ENCODE measurements at regions not wholly inside any gene's neighbourhood (a gene's known extent, or its start where the extent isn't known, plus 50 kb on each side); places are given as distances from the start of the nearest gene placed in this dataset.

GRCh38 chr5:116830079-116830478 is 255.5 kb upstream of the SEMA6A start:
- TF ChIP-seq, protein P1, sequence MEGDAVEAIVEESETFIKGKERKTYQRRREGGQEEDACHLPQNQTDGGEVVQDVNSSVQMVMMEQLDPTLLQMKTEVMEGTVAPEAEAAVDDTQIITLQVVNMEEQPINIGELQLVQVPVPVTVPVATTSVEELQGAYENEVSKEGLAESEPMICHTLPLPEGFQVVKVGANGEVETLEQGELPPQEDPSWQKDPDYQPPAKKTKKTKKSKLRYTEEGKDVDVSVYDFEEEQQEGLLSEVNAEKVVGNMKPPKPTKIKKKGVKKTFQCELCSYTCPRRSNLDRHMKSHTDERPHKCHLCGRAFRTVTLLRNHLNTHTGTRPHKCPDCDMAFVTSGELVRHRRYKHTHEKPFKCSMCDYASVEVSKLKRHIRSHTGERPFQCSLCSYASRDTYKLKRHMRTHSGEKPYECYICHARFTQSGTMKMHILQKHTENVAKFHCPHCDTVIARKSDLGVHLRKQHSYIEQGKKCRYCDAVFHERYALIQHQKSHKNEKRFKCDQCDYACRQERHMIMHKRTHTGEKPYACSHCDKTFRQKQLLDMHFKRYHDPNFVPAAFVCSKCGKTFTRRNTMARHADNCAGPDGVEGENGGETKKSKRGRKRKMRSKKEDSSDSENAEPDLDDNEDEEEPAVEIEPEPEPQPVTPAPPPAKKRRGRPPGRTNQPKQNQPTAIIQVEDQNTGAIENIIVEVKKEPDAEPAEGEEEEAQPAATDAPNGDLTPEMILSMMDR (conservative IDR thresholded peaks at IDR 0.05), result no peak
- peak overlapping the region in 1 of 3 experiments; percentile 71; a peak in 2 of 7 replicates for H3K27ac Mint-ChIP-seq

More at GRCh38 chr5:116830079-116830478, 255.5 kb upstream of the SEMA6A start:
- Histone ChIP-seq H4K8ac (replicated peaks; ENCODE audit: insufficient read length, low read depth, low read length) (no peak overlapping the region), H2BK120ac (ENCODE audit: low read depth, low read length, poor library complexity, severe bottlenecking) (no peak overlapping the region), H3T11ph (ENCODE audit: low read length) (no peak overlapping the region), H3K23me2 (ENCODE audit: insufficient read length, low read depth, low read length, poor library complexity, severe bottlenecking) (no peaks in the 10 kb centered on the region), H2BK20ac (ENCODE audit: low read depth, low read length, poor library complexity, severe bottlenecking) (no peak overlapping the region), H2AFZ (ENCODE audit: low read length) (no peak overlapping the region), H4K20me1 (ENCODE audit: control insufficient read depth, insufficient read depth, insufficient read length) (no peaks in the 10 kb centered on the region), H3K79me1 (ENCODE audit: insufficient read depth, low read depth, low read length, poor library complexity, severe bottlenecking) (no peaks in the 10 kb centered on the region), H3K14ac (ENCODE audit: insufficient read depth, low read length) (no peak overlapping the region), H2BK15ac (ENCODE audit: low read depth, low read length) (no peak overlapping the region), H3K4ac (ENCODE audit: low read depth, low read length) (no peak overlapping the region), H2BK5ac (ENCODE audit: insufficient read length, low read length) (no peak overlapping the region), H4K91ac (ENCODE audit: insufficient read length, low read depth, low read length) (no peak overlapping the region), H3K4me1 (ENCODE audit: insufficient read depth, low read length) (peaks cover 2% of the 10 kb centered on the region; the same call in 1 of the 2 replicates), H3K27me3 (ENCODE audit: insufficient read depth, low read length) (no peaks in the 10 kb centered on the region), H3K56ac (ENCODE audit: insufficient read length, low read depth, low read length) (no peak overlapping the region), H3K23ac (ENCODE audit: insufficient read length, low read depth, low read length) (no peak overlapping the region), H3K9me3 (ENCODE audit: control insufficient read depth, low read depth, low read length) (no peaks in the 10 kb centered on the region), H3K18ac (ENCODE audit: insufficient read length, low read depth, low read length) (no peak overlapping the region), H3K79me2 (ENCODE audit: insufficient read depth, low read length) (no peaks in the 10 kb centered on the region), H3K27ac (ENCODE audit: insufficient read length, low read depth, low read length) (no peak overlapping the region), H3K9ac (ENCODE audit: extremely low read depth, insufficient read length, low read length) (no peak overlapping the region), H2BK12ac (ENCODE audit: insufficient read length, low read depth, low read length) (no peak overlapping the region), H4K5ac (ENCODE audit: insufficient read length, low read depth, low read length) (no peak overlapping the region), H3K4me2 (ENCODE audit: insufficient read depth, insufficient read length, low read length) (no peak overlapping the region), H2AK5ac (ENCODE audit: insufficient read length, low read length) (no peak overlapping the region)
- DNase-seq, result no peak
- H3K27me3 Mint-ChIP-seq (ENCODE audit: low read depth), result no peaks in the 10 kb centered on the region
- peaks cover 2 to 8% (median 2%) of the 10 kb centered on the region in 3 experiments; a peak in 5 of 7 replicates for H3K36me3 Mint-ChIP-seq (ENCODE audit: insufficient read depth in 1 of 3, low read depth in 3 of 3)
- peaks cover 18 to 33% of the 10 kb centered on the region in 2 experiments for H3K4me1 Mint-ChIP-seq
- H3K9me3 Mint-ChIP-seq, result peaks cover 0 to 7% of the 10 kb centered on the region in 2 experiments; a peak in 3 of 5 replicates
- WGBS (ENCODE audit: extremely low coverage, insufficient read length, low lambda C conversion rate), result no CpG with 5 or more reads among the region's 4 CpGs
- no peak overlapping the region for H3K4me3 Mint-ChIP-seq
